Activated CD4-positive, alpha-beta T cell treated with anti-CD3 and anti-CD28 coated beads for 24 hours (primary cell): ENCODE measurements at regions not wholly inside any gene's neighbourhood (a gene's known extent, or its start where the extent isn't known, plus 50 kb on each side); places are given as distances from the start of the nearest gene placed in this dataset.
"Not testable (repeated sequence)": the region's sequence is repeated elsewhere in the genome, so short reads cannot be mapped to it uniquely, and the experiment has no call there.

ENCODE experiments used
- DNase-seq, 2 donors: peaks; one replicate each; pipeline ENCODE4 v3.0.0-alpha.2; 2020; ENCODE audit warnings: low read depth in 2 of 2

DNA sequence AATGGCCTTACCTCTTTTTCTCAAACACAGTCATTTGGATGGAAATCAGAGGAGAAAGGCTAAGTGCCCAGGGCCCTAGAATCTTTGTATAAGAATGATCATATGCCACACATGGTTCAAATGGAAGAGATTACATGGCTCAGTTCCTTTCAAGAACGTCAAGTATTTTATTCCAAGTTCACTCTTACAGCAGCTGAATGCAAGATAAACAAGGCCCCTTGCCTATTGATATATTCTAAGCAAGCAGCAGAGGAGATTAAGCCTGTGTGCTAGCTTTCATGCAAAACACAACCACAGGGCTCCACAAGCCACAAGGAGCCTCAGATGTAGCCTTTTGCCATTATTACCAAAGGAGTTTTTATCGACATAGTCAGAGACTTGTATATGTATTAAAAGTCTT is 55.3 kb upstream of the SLCO6A1 start:
- no peak for DNase-seq

DNA sequence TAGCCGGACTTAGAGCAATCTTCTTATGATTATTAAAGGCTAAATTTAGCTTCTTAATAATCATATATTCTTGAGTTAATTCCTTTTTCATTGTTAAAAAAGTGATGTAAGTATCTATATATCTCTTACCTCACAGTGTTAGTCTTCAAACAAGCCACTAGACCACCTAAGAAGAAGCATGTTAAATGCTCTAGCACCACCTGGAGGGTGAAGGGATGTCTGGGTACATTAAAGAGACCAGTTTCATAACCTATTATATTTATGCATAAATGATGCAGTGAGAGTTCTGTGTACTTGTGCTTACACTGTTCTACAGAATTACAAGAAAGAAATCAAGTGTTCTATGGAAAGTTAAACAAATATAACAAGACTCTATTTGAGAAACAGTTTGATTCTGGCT is 55.9 kb upstream of the SLCO6A1 start:
- no peak for DNase-seq

DNA sequence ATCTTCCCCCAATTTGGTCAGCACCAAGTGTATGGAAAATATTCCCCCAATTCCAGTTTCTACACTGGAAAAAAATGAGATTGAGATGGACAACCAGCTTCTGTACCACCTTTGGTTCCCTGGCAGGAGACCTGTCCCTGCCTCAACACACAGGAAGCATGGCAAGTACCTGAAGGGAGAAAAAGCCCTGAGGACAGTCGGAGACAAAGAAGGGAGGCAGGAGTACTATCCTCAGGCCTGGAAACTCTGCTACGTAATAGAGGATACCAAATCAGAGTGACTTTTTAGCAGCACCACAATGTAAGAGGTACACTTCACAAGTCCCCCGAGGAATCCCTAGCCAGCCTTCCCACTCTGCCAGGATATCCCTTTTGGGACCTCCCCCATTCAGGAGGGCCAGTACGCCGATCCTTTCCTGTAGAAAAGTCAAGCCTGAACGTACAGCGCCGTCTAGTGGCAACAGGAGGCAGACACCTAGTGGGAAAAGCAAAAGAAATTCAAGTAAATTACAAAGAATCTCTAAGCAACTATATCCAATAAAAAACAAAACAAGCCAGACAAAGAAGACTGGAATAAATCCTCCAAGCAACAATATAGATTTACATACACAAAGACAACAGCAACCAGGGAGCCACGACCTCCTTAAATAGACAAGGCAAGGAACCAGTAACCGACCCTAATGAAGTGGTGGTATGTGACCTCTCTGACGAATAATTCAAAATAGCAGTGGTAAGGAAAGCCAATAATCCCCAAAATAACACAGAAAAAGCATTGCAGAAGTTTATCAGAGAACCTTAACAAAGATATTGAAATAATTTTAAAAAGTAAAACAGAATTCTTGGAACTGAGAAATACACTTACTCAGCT is 63.3 kb upstream of the SLCO6A1 start:
- DNase-seq = peak in 1 of 2 donors; percentile 1

DNA sequence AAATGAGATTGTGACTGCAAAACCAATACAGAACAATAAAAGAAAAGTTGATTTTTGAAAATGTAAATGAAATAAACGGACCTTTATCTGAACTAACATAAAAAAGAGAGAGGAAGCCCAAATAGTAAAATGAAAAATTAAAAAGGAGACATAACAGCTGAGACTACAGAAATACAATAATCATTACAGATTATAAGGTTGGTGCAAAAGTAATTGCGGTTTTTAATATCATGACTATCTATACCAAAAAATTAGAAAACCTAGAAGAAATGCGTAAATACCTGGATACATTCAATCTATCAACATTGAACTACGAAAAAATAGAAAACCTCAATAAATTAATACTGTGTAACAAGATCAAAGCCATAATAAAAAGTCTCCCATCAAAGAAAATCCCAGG is 71.9 kb upstream of the SLCO6A1 start:
- no peak for DNase-seq

DNA sequence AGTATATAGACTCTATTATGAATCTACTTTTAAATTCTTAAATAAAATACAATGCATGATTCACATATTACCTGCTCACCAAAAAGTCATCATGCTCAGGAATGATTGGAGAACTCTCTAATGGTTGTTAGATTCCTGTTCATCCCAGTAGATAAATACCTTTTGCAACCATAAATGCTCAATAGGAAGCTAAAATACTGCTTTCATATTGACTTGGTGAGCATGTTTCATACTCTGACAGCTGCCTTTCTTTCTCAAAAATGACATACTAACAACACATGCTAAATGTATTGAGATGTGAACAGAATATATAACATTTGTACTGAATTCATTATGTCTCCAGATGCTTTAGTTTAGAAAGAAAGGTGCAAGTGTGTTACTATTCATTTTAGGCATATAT is 79.6 kb upstream of the SLCO6A1 start:
- DNase-seq = no peak

DNA sequence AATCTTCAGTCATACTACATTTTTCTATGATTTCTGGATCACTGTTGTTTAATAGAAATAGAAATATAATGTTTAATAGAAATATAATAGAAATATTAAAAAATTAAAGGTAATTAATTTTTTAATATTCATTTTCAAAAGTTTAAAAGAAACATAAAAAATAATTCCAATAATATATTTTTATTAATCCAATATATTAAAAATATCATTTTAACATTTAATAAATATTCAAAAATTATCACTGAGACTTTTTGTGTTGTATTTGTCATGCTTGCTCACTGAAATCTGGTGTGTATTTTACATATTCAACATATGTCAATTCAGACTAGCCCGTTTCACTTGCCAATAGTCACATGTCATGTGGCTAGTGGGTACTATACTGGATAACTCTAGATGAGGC is 80.6 kb upstream of the SLCO6A1 start:
- DNase-seq = no peak

DNA sequence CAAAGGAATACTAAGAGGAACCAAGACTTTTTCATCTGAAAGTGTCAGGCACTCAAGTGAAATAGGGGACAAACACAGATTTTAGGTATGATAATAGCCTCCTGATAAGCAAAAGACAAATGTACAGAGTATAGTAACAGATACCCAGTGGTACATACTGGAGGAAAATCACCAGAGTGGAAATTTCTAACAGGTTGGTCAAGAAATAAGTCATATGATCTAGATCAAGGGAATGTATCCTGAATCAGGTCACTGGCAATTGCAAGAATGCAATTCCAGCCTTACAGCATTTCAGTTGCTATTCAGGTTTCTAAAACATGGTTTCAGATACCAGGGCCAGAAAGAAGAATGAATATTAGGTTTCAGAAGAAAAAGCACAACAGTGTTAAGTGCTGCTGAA is 82.2 kb upstream of the SLCO6A1 start:
- no peak for DNase-seq

DNA sequence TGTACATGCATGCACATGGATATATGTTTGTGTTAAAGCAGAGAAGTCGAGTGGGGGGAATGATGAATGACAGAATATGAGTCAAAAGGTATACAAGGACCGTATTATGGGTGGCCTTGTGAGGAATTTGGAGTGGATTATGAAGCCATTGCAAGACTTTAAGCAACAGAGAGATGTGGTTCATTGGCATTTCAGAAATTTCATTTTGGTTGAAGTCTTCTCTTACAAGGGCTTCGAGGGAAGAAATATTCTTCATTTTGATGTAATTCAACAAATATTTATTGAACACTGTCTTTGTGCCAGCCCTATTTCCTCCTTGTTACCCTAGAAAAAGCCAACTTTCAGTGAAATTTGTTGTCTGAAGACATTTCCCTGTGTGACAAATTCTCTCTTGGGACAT is 83.9 kb upstream of the SLCO6A1 start:
- no peak for DNase-seq

DNA sequence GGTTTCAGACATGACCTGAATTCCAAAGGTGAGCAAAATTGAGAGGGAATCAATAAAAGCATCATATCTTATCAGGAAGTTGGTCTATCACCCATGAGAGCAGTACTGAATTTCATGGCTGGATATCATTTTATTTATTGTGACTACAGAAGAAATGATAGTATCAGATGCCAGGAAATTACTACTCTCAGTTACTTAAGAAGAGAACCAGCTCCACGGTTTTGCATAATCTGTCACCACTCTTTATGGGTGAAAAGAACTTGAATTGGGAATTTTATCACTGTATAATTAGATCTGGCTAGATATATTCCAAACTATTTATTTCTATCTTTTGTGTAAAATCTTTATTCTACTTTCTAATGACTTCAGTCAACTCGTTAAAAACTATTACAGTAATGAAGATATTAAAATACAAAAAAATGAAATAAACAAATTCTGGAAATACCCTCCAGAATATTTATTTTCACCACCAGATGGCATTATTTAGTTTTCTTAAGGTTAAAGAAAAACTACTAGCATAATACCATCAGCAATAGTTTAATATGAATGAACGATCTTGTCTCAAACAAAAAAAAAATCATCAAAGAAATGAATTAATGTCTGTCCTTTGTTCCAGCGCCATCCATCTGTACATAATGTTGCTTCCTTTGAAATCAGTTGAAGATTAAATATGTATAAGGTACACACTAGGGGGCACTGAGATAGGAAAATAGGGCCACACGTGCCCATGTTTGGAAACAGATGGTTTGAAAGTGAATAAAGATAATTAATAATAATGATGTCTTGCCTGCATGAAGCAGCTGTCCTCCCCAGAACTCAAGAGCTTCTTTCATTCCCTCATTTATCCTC is 84.7 kb upstream of the SLCO6A1 start:
- DNase-seq = no peak

DNA sequence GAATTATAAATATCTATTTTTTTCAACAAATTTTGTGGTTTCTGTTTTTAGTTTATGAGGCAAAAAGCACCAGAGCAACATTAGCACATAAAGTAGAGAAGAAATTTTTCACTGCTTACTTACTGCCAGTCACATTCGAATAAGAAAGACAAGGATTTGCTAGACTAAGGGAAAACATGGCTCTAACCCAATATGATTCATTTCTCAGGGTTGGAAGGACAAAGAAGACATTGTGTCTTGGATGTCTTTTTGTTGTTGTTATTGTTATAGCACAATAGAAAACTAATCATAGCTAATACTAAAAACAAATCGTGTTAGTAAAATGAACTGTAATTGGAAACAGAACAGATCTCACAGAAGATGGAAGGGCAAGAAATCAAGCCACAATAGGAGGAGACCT is 90.9 kb upstream of the SLCO6A1 start:
- DNase-seq = no peak

DNA sequence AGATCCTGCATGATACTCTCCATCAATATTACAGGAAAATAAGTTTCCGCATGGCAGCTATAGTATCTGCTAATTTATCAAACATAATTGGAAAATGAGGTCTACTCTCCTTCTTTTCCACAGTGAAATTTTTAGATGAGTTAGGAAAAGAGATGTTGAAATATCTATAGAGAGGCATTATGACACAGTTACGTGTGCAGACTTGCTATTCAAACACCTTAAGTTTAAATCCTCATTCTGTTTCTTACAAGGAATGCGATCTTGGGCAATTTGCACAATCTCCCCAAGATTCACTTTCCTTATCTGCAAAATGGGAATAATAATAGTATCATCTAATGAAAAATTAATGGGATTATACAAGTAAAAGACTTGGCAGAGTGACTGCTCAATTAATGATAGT is 91.7 kb upstream of the SLCO6A1 start:
- no peak for DNase-seq

DNA sequence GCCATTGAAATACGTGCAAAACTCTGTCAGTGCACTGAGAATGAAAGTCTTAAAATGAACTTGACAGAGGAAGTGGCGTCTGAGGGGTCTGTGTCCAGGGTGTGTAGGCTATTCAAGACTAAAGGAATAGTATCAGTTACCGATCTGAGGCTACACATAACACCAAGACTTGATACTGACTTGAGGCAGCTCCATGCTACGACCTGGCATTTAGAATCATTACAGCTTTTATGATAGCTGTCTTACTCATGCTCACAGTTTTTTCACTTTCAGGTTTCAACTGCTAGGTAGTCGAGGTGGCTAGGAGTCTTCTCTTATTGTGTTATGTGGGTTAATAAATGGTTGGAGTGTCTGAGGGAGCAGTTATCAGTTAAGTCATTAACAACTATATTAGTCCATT is 92.8 kb upstream of the SLCO6A1 start:
- peak in 1 of 2 donors; percentile 0 for DNase-seq

DNA sequence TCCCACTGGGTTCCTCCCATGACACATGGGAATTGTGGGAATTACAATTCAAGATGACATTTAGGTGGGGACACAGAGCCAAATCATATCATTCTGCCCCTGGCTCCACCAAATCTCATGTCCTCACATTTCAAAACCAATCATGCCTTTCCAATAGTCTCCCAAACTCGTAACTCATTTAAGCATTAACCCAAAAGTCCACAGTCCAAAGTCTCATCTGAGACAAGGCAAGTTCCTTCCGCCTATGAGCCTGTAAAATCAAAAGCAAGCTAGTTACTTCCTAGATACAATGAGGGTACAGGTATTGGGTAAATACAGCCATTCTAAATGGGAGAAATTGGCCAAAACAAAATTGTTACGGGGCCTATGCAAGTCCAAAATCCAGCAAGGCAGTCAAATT is 93.8 kb upstream of the SLCO6A1 start:
- DNase-seq = not testable (repeated sequence)

DNA sequence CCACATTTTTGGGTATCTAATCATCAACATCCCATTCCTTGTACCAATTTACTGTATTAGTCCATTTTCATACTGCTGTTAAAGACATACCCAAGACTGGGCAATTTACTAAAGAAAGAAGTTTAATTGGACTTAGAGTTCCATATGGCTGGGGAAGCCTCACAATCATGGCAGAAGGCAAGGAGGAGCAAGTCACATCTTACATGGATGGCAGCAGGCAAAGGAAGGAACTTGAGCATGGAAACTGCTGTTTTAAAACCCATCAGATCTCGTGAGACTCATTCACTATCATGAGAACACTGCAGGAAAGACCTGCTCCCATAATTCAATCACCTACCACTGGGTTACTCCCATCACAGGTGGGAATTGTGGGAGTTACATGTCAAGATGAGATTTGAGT is 95.4 kb upstream of the SLCO6A1 start:
- no peak for DNase-seq

DNA sequence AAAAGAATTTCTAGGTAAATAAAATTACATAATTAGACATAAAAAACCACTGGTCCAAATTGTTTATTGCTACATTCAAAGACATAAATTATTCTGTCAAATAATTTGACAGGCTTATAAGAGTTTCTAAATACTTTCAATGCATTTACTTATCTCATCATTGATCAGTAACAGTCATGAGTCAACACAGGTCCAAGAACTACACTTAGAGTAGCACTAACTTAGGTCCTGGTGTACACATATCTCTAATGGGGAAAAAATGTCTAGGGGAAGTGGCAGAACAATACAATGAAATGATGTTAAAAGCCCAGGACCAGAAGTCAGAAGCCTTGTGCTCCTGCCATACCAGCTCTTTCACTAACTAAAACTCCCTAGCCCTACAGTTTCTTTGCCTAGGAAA is 96.5 kb upstream of the SLCO6A1 start:
- no peak for DNase-seq

DNA sequence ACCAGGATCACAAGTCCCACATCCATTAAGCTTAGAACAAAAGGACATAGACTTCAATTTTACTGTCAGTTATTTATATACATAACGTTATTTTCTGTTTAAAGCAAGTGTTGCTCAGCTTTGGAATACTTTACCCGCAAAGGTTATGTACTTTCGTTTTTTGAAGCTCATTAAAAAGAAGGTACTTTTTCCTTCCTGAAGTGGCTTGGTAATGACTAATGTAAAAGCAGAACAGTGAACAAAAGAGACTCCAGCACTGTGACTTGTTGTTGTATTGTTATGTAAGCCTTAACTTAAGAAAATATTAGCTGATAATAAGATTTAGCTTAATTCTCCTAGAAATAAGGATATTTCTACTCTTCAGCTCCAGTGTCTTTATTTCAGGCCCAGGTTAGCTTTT is 97.3 kb upstream of the SLCO6A1 start:
- no peak for DNase-seq

DNA sequence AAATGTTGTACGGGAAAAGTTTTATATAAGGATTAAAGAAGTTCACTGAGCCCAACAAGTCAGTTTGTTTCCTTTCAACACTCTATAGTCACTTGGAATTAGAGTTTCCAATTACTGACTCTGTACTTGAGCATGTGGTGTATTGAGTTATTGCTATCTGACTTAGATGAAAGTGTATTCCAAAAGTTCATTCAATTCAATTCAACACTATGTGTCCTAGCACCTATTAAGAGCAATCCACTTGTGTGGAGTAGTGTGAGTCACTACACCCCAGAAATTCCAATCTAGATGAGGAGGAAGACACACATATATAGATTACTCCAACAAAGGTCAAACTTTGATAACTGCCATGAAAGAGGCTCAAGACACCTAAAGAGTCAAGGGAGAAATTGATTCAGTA is 98.2 kb upstream of the SLCO6A1 start:
- DNase-seq = no peak

DNA sequence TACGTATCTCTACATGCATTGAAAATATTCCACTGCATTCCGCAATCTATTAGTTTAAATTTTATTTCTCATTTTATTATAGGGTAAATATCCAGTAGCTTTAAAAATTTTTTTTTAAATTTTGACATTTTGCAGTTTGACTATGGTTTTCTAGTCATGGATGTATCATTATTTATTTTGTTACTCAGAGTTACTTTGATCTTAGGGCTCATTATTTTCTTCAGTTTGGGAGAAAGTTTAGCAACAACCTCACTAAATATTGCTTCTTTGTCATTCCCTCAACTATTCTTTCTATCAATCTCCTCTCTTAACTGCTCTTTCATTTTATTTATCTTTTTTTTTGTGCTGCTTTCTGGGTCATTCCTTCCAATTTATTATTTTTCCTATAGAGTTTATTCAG is 100.5 kb upstream of the SLCO6A1 start:
- DNase-seq = no peak

DNA sequence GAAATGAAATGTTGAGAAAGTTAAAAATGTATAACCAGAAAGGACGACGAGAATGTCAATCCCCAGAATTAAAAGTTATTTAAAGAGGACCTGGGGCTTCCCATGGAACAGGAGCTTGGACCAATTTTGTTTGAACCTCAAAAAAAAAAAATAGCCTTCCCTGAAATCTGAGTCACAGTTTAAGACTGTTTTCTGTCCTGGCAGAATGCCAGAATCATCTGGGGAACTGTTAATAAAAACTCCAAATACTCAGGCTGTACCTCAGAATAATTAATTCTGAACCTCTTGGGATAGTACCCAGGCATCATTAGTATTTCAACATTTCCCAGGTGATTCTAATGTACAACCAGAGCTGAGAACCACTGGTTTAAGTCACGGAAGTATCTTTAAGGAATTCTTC is 102.2 kb upstream of the SLCO6A1 start:
- no peak for DNase-seq

DNA sequence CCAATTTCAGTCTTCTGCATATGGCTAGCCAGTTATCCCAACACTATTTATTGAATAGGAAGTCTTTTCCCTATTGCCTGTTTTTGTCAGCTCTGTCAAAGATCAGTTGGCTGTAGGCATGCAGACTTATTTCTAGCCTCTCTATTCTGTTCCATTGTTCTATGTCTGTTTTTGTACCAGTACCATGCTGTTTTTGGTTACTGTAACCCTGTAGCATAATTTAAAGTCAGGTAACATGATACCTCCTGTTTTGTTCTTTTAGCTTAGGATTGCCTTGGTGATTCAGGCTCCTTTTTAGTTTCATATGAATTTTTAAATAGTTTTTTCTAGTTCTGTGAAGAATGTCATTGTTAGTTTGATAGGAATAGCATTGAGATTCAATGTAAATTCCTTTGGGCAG is 104.9 kb upstream of the SLCO6A1 start:
- DNase-seq = no peak

DNA sequence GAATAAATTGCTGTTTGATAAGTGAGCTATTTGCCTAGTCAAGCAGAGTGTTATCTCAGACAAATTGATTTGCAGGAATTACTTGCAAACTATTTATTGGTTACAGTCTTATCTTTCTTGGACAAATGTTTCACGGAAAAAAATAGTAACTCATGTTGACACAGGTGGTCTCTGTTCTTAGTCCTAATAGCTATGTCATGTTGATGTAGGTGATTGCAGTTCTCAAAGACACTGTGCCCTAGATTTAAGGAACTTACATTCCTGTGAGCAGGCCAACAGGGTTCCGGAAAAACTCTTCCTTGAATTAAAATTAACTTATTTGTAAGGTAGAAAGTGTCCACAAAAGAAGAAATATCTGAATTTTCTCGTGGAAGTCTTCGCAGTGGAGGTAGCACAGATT is 109.6 kb upstream of the SLCO6A1 start:
- DNase-seq = no peak

DNA sequence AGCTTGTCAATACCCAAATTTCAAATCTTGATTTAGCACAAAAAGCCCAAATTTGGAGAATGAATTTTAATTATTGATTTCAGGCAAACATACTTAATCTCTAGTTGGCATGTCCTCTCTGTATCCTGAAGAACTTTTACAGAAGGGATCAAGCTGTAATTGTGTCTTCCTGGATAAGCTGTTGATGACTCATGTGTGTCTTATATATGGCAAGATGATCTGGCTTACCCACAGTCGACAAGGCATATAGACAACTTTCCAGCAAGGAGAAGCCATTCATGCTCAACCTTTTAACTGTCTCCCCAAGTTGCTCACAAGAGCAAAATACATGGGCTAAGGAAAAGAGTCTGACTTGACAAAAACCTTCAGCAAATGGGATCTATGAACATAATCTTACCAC is 112.5 kb upstream of the SLCO6A1 start:
- no peak for DNase-seq

DNA sequence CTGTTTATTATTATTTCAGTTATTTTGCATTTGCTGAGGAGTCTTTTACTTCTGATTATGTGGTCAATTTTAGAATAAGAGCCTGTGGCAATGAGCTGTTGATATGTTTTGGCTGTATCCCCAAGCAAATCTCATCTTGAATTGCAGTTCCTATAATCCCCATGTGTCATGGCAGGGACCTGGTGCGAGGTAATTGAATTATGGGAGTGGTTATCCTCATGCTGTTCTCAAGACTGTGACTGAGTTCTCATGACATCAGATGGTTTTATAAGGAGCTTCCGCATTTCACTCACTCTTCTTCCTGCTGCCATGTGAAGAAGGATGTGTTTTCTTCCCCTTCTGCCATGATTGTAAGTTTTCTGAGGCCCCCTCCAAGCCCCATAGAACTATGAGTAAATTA is 114.9 kb upstream of the SLCO6A1 start:
- no peak for DNase-seq
